H1 (cell line): ENCODE measurements at regions not wholly inside any gene's neighbourhood (a gene's known extent, or its start where the extent isn't known, plus 50 kb on each side); places are given as distances from the start of the nearest gene placed in this dataset.

Source experiments
- CTCF ChIA-PET: fragments of 300-600 bp; sonication (Branson Sonifier 250); formaldehyde crosslinking; loops from one replicate; lab custom pipeline; 2021; ENCODE audit not compliant: partially characterized antibody; lab: Charles Lee
- POLR2A ChIA-PET: fragments of 300-600 bp; sonication (Branson Sonifier 250); formaldehyde crosslinking; loops from one replicate; lab custom pipeline; 2021; ENCODE audit warnings: inconsistent platforms; ENCODE audit not compliant: partially characterized antibody; lab: Charles Lee
- DNase-seq, 2 experiments: peaks; one replicate each; pipeline versions ENCODE4 v3.0.0 to v3.0.0-alpha.2; 2010 to 2022; ENCODE audit warnings: low spot score in 2 of 2, low read depth in 1 of 2, mixed read lengths in 1 of 2
- FAIRE-seq: peaks from 2 replicates; lab custom pipeline; 2011; peaks lifted over from hg19 to GRCh38; lab: Jason Lieb, UNC
- H2AFZ ChIP-seq: 2 replicates; pipeline ENCODE4 v1.8.1; 2012; ENCODE audit warnings: low read length, inconsistent platforms
- H2AK5ac ChIP-seq: 2 replicates; pipeline ENCODE4 v1.6.1; 2013; ENCODE audit warnings: low read depth, low read length
- H2BK120ac ChIP-seq: replicated peaks from 2 replicates; pipeline ENCODE3; 2013; ENCODE audit warnings: low read depth, low read length, inconsistent platforms
- H2BK12ac ChIP-seq: 2 replicates; pipeline ENCODE4 v1.6.1; 2013; ENCODE audit warnings: low read depth, low read length
- H2BK15ac ChIP-seq: 2 replicates; pipeline ENCODE4 v1.6.1; 2013; ENCODE audit warnings: low read length
- H2BK20ac ChIP-seq: 2 replicates; pipeline ENCODE4 v1.6.1; 2013; ENCODE audit warnings: low read length
- H2BK5ac ChIP-seq: 2 replicates; pipeline ENCODE4 v1.6.1; 2013; ENCODE audit warnings: low read depth, low read length
- H3K14ac ChIP-seq: 2 replicates; pipeline ENCODE4 v1.6.1; 2013; ENCODE audit warnings: inconsistent platforms; ENCODE audit not compliant: insufficient read length
- H3K18ac ChIP-seq: 2 replicates; pipeline ENCODE4 v1.6.1; 2013; ENCODE audit warnings: low read length; ENCODE audit errors: extremely low read depth
- H3K23ac ChIP-seq: 2 replicates; pipeline ENCODE4 v1.6.1; 2013; ENCODE audit warnings: inconsistent platforms; ENCODE audit not compliant: insufficient read length
- H3K23me2 ChIP-seq: 2 replicates; pipeline ENCODE4 v1.6.1; 2013; ENCODE audit warnings: low read depth, low read length
- H3K27ac ChIP-seq: 2 replicates; pipeline ENCODE4 v1.6.1; 2011; ENCODE audit warnings: low read depth, low read length, inconsistent platforms
- H3K27me3 ChIP-seq, 4 experiments: replicated peaks in 1 of 4; 1 replicate in 1 of 4; 2 replicates in 3 of 4; pipeline versions ENCODE4 v1.6.1 to v1.8.1; 2011 to 2013; ENCODE audit warnings: low read length in 3 of 4, mild to moderate bottlenecking in 3 of 4, inconsistent platforms in 2 of 4, mixed read lengths in 2 of 4, moderate library complexity in 1 of 4; ENCODE audit not compliant: control insufficient read depth in 3 of 4, insufficient read depth in 3 of 4; ENCODE audit errors: extremely low read depth in 1 of 4
- H3K36me3 ChIP-seq, 4 experiments: 2 replicates each; pipeline versions ENCODE4 v1.6.1 to v1.8.1; 2011 to 2013; ENCODE audit warnings: mild to moderate bottlenecking in 4 of 4, low read length in 3 of 4, moderate library complexity in 2 of 4, control low read depth in 1 of 4, inconsistent platforms in 1 of 4; ENCODE audit not compliant: insufficient read depth in 4 of 4, control insufficient read depth in 2 of 4
- H3K4ac ChIP-seq: replicated peaks from 2 replicates; pipeline ENCODE3; 2013; ENCODE audit warnings: low read length, low read depth, mixed read lengths, inconsistent platforms; ENCODE audit not compliant: insufficient read length
- H3K4me1 ChIP-seq, 4 experiments: replicated peaks in 1 of 4; 1 replicate in 1 of 4; 2 replicates in 3 of 4; pipeline versions ENCODE4 v1.6.1 to v1.8.1; 2011 to 2013; ENCODE audit warnings: low read length in 3 of 4, inconsistent platforms in 2 of 4, mixed read lengths in 1 of 4; ENCODE audit not compliant: insufficient read depth in 4 of 4, control insufficient read depth in 3 of 4
- H3K4me2 ChIP-seq, 2 experiments: 2 replicates each; pipeline versions ENCODE4 v1.6.1 to v1.8.1; 2011 to 2013; ENCODE audit warnings: low read depth in 2 of 2, low read length in 2 of 2, control low read depth in 1 of 2, inconsistent platforms in 1 of 2, mild to moderate bottlenecking in 1 of 2; ENCODE audit not compliant: insufficient read depth in 1 of 2
- H3K4me3 ChIP-seq, 4 experiments: fragments of 200-600, 300-600 bp in 1 of 4; sonication (generic), shearing (Covaris generic), sonication (Bioruptor Twin) in 1 of 4; 2 replicates each; pipeline versions ENCODE4 v1.5.1 to v1.8.1; 2011 to 2016; ENCODE audit warnings: low read length in 4 of 4, low read depth in 3 of 4, control low read depth in 2 of 4, inconsistent platforms in 2 of 4, mild to moderate bottlenecking in 2 of 4, mixed read lengths in 1 of 4, moderate library complexity in 1 of 4; ENCODE audit not compliant: insufficient read depth in 2 of 4; ENCODE audit errors: extremely low read depth in 1 of 4
- H3K56ac ChIP-seq: replicated peaks from 2 replicates; pipeline ENCODE3; 2013; ENCODE audit warnings: low read depth, mild to moderate bottlenecking, mixed read lengths, low read length, inconsistent platforms; ENCODE audit not compliant: insufficient read length
- H3K79me1 ChIP-seq: 2 replicates; pipeline ENCODE4 v1.6.1; 2013; ENCODE audit warnings: low read depth, low read length, control low read depth
- H3K79me2 ChIP-seq, 2 experiments: 2 replicates each; pipeline versions ENCODE4 v1.6.1 to v1.8.1; 2012 to 2013; ENCODE audit warnings: low read length in 2 of 2, mild to moderate bottlenecking in 2 of 2, inconsistent platforms in 1 of 2; ENCODE audit not compliant: insufficient read depth in 2 of 2, control insufficient read depth in 1 of 2
- H3K9ac ChIP-seq, 4 experiments: replicated peaks in 1 of 4; 1 replicate in 1 of 4; 2 replicates in 3 of 4; pipeline versions ENCODE4 v1.6.1 to v1.8.1; 2011 to 2013; ENCODE audit warnings: low read depth in 3 of 4, low read length in 3 of 4, control low read depth in 2 of 4, mild to moderate bottlenecking in 2 of 4, moderate library complexity in 2 of 4, inconsistent platforms in 1 of 4; ENCODE audit errors: extremely low read depth in 1 of 4
- H3K9me3 ChIP-seq, 2 experiments: 2 replicates each; pipeline versions ENCODE4 v1.6.1 to v1.8.1; 2012 to 2013; ENCODE audit warnings: mild to moderate bottlenecking in 2 of 2, moderate library complexity in 2 of 2, control low read depth in 1 of 2, inconsistent platforms in 1 of 2, low read depth in 1 of 2, low read length in 1 of 2, mixed read lengths in 1 of 2; ENCODE audit not compliant: insufficient read depth in 2 of 2
- H4K20me1 ChIP-seq, 2 experiments: replicated peaks in 1 of 2; 2 replicates each; pipeline versions ENCODE3 to v1.8.1; 2011 to 2013; ENCODE audit warnings: inconsistent platforms in 2 of 2, low read length in 2 of 2, mild to moderate bottlenecking in 1 of 2; ENCODE audit not compliant: insufficient read depth in 2 of 2, control insufficient read depth in 1 of 2
- H4K5ac ChIP-seq: 2 replicates; pipeline ENCODE4 v1.6.1; 2013; ENCODE audit warnings: low read length, low read depth, mixed read lengths, inconsistent platforms; ENCODE audit not compliant: insufficient read length
- H4K8ac ChIP-seq: 2 replicates; pipeline ENCODE4 v1.8.0; 2013; ENCODE audit warnings: mild to moderate bottlenecking, moderate library complexity, low read length, inconsistent platforms; ENCODE audit not compliant: insufficient read depth; ENCODE audit errors: extremely low read depth
- H4K91ac ChIP-seq: replicated peaks from 2 replicates; pipeline ENCODE3; 2013; ENCODE audit warnings: low read length, mixed read lengths, inconsistent platforms; ENCODE audit not compliant: insufficient read length
- CBX5 ChIP-seq: fragments of 300-800, 300-1000 bp; sonication (generic); IDR thresholded peaks from 2 replicates; pipeline ENCODE4 v1.7.1; 2016; ENCODE audit warnings: antibody characterized with exemption, low read length, low read depth
- CHD1 ChIP-seq: IDR thresholded peaks from 2 replicates; pipeline ENCODE4 v1.6.1; 2012; ENCODE audit warnings: low read depth, low read length, improper control_type of control experiment
- GTF2F1 ChIP-seq: IDR thresholded peaks from 2 replicates; pipeline ENCODE4 v1.6.1; 2012; ENCODE audit warnings: low read depth, low read length, improper control_type of control experiment, borderline replicate concordance
- WGBS, 2 experiments: shearing (Covaris generic) in 1 of 2; methylation state at CpG; one replicate each; pipeline versions ENCODE4 v1.1.6 to v1.1.7; 2013 to 2015; ENCODE audit warnings: low lambda C conversion rate in 2 of 2, mixed read lengths in 2 of 2, inconsistent platforms in 1 of 2, low coverage in 1 of 2, missing lambda C conversion rate in 1 of 2; ENCODE audit not compliant: insufficient replicate concordance in 2 of 2, insufficient coverage in 1 of 2, insufficient read length in 1 of 2; ENCODE audit errors: extremely low coverage in 1 of 2, missing lambda C conversion rate in 1 of 2; 5-methylcytosine and 5-hydroxymethylcytosine counted together

- Histone ChIP-seq H3K23ac (no peak overlapping the region), H3K9me3 (no peaks in the 10 kb centered on the region), H3K27me3 (no peaks in the 10 kb centered on the region), H3K23me2 (no peaks in the 10 kb centered on the region), H3K79me1 (no peaks in the 10 kb centered on the region), H3K79me2 (no peaks in the 10 kb centered on the region), H2BK5ac (no peak overlapping the region), H3K4me3 (no peak overlapping the region), H2BK15ac (no peak overlapping the region), H3K9ac (no peak overlapping the region), H4K20me1 (no peaks in the 10 kb centered on the region), H2AK5ac (no peak overlapping the region), H3K4me1 (no peaks in the 10 kb centered on the region), H3K14ac (no peak overlapping the region), H2BK20ac (no peak overlapping the region), H4K5ac (no peak overlapping the region), H3K27ac (no peak overlapping the region), H3K4ac (no peak overlapping the region), H2BK120ac (no peak overlapping the region), H2AFZ (no peak overlapping the region), H3K36me3 (no peaks in the 10 kb centered on the region), H4K8ac (no peak overlapping the region), H4K91ac (no peak overlapping the region), H2BK12ac (no peak overlapping the region), H3K56ac (no peak overlapping the region), H3K18ac (no peak overlapping the region), H3K4me2 (no peak overlapping the region)
- FAIRE-seq (no peak), DNase-seq (no peak)
- 94% methylated on average over 6 of the region's 6 CpGs; no CpG with 5 or more reads in 1 of the 2 experiments for WGBS, 2 experiments
- ChIA-PET POLR2A (no interaction called here), CTCF (no interaction called here)
- TF ChIP-seq GTF2F1 (no peak), CHD1 (no peak), CBX5 (no peak)
Measured at GRCh38 chr6:1079525-1079924, 232.4 kb upstream of the FOXQ1 start.
